ENCODE measurements at regions not wholly inside any gene's neighbourhood (a gene's known extent, or its start where the extent isn't known, plus 50 kb on each side); places are given as distances from the start of the nearest gene placed in this dataset.

- Histone ChIP-seq H3K27ac (no peak overlapping the region), H3K9me3 (replicated peaks) (no peaks in the 10 kb centered on the region), H3K4me1 (no peaks in the 10 kb centered on the region), H3K4me3 (no peak overlapping the region), H3K36me3 (no peaks in the 10 kb centered on the region), H3K27me3 (no peaks in the 10 kb centered on the region)
- no peak for DNase-seq
Observed at GRCh38 chr4:10315638-10316037, 141.6 kb downstream of the ZNF518B start.

- no peak overlapping the region for H3K27ac ChIP-seq
- no peaks in the 10 kb centered on the region for H3K36me3 ChIP-seq
- H3K4me1 ChIP-seq, result no peaks in the 10 kb centered on the region
- H3K9me3 ChIP-seq (replicated peaks), result no peaks in the 10 kb centered on the region; the same call in 1 of the 2 replicates
- DNase-seq, result no peak
- H3K27me3 ChIP-seq, result no peaks in the 10 kb centered on the region
- H3K4me3 ChIP-seq, result no peak overlapping the region
Observed at GRCh38 chr4:10312568-10312967, 144.7 kb downstream of the ZNF518B start.

GRCh38 chr4:10311939-10312338 is 145.3 kb downstream of the ZNF518B start:
- DNase-seq, result no peak
- H3K4me1 ChIP-seq, result no peaks in the 10 kb centered on the region
- no peaks in the 10 kb centered on the region; the same call in 1 of the 2 replicates for H3K9me3 ChIP-seq (replicated peaks)
- no peak overlapping the region for H3K4me3 ChIP-seq
- no peaks in the 10 kb centered on the region for H3K36me3 ChIP-seq
- no peaks in the 10 kb centered on the region for H3K27me3 ChIP-seq
- H3K27ac ChIP-seq, result no peak overlapping the region

GRCh38 chr4:10305816-10306215 is 151.4 kb downstream of the ZNF518B start:
- Histone ChIP-seq H3K27ac (no peak overlapping the region), H3K9me3 (replicated peaks) (no peaks in the 10 kb centered on the region; the same call in 1 of the 2 replicates), H3K4me3 (no peak overlapping the region), H3K27me3 (0 out of 2 replicates have a peak, but pooled peaks cover 2% of the 10 kb centered on the region), H3K4me1 (no peaks in the 10 kb centered on the region), H3K36me3 (no peaks in the 10 kb centered on the region)
- no peak for DNase-seq

- no peak overlapping the region for H3K4me3 ChIP-seq
- H3K27ac ChIP-seq, result no peak overlapping the region
- no peaks in the 10 kb centered on the region for H3K36me3 ChIP-seq
- DNase-seq, result no peak
- H3K27me3 ChIP-seq, result 0 out of 2 replicates have a peak, but pooled peaks cover 2% of the 10 kb centered on the region
- no peaks in the 10 kb centered on the region; the same call in 1 of the 2 replicates for H3K9me3 ChIP-seq (replicated peaks)
- H3K4me1 ChIP-seq, result no peaks in the 10 kb centered on the region
Observed at GRCh38 chr4:10303291-10303690, 153.9 kb downstream of the ZNF518B start.

- Histone ChIP-seq H3K27ac (no peak overlapping the region), H3K4me1 (no peaks in the 10 kb centered on the region), H3K4me3 (no peak overlapping the region), H3K27me3 (0 out of 2 replicates have a peak, but pooled peaks cover 2% of the 10 kb centered on the region), H3K9me3 (replicated peaks) (no peaks in the 10 kb centered on the region), H3K36me3 (no peaks in the 10 kb centered on the region)
- no peak for DNase-seq
Observed at GRCh38 chr4:10302096-10302495, 155.1 kb downstream of the ZNF518B start.

GRCh38 chr4:10299601-10300000 is 157.6 kb downstream of the ZNF518B start:
- H3K4me1 ChIP-seq, result peaks cover 7% of the 10 kb centered on the region; the same call in 1 of the 2 replicates
- H3K27me3 ChIP-seq, result 0 out of 2 replicates have a peak, but pooled peaks cover 2% of the 10 kb centered on the region

GRCh38 chr4:10298681-10299080 is 158.5 kb downstream of the ZNF518B start:
- H3K4me3 ChIP-seq, result no peak overlapping the region
- no peak for DNase-seq
- peaks cover 7% of the 10 kb centered on the region; the same call in 1 of the 2 replicates for H3K4me1 ChIP-seq
- no peak overlapping the region for H3K27ac ChIP-seq
- H3K9me3 ChIP-seq (replicated peaks), result no peaks in the 10 kb centered on the region
- 0 out of 2 replicates have a peak, but pooled peaks cover 2% of the 10 kb centered on the region for H3K27me3 ChIP-seq
- H3K36me3 ChIP-seq, result no peaks in the 10 kb centered on the region

More at GRCh38 chr4:10299601-10300000, 157.6 kb downstream of the ZNF518B start:
- H3K9me3 ChIP-seq (replicated peaks), result no peaks in the 10 kb centered on the region
- DNase-seq, result no peak
- H3K4me3 ChIP-seq, result no peak overlapping the region
- H3K27ac ChIP-seq, result no peak overlapping the region
- H3K36me3 ChIP-seq, result no peaks in the 10 kb centered on the region

- Histone ChIP-seq H3K4me3 (no peak overlapping the region), H3K9me3 (replicated peaks) (no peaks in the 10 kb centered on the region), H3K27me3 (no peaks in the 10 kb centered on the region), H3K36me3 (no peaks in the 10 kb centered on the region), H3K4me1 (peaks cover 7% of the 10 kb centered on the region; the same call in 1 of the 2 replicates), H3K27ac (no peak overlapping the region)
- DNase-seq, result peak; percentile 19 to 53
Observed at GRCh38 chr4:10296730-10297129, 160.5 kb downstream of the ZNF518B start.

- Histone ChIP-seq H3K27ac (no peak overlapping the region), H3K9me3 (replicated peaks) (no peaks in the 10 kb centered on the region), H3K4me1 (peaks cover 7% of the 10 kb centered on the region; the same call in 1 of the 2 replicates), H3K27me3 (no peaks in the 10 kb centered on the region), H3K4me3 (no peak overlapping the region), H3K36me3 (no peaks in the 10 kb centered on the region)
- no peak for DNase-seq
Observed at GRCh38 chr4:10295301-10295700, 161.9 kb downstream of the ZNF518B start.

- H3K9me3 ChIP-seq (replicated peaks), result 0 out of 2 replicates have a peak, but pooled peaks cover 3% of the 10 kb centered on the region
- no peak overlapping the region for H3K27ac ChIP-seq
- H3K27me3 ChIP-seq, result no peaks in the 10 kb centered on the region
- no peaks in the 10 kb centered on the region for H3K36me3 ChIP-seq
- H3K4me3 ChIP-seq, result no peak overlapping the region
- no peak for DNase-seq
- no peaks in the 10 kb centered on the region for H3K4me1 ChIP-seq
Observed at GRCh38 chr4:10289538-10289906, 167.7 kb downstream of the ZNF518B start.

GRCh38 chr4:10288830-10289537 is 168.2 kb downstream of the ZNF518B start:
- Histone ChIP-seq H3K4me1 (no peaks in the 10 kb centered on the region), H3K4me3 (no peak overlapping the region), H3K9me3 (replicated peaks) (0 out of 2 replicates have a peak, but pooled peaks cover 3% of the 10 kb centered on the region), H3K27me3 (no peaks in the 10 kb centered on the region), H3K27ac (no peak overlapping the region), H3K36me3 (no peaks in the 10 kb centered on the region)
- DNase-seq, result no peak

- no peaks in the 10 kb centered on the region for H3K4me1 ChIP-seq
- no peak for DNase-seq
- 0 out of 2 replicates have a peak, but pooled peaks cover 3% of the 10 kb centered on the region for H3K9me3 ChIP-seq (replicated peaks)
- no peaks in the 10 kb centered on the region for H3K36me3 ChIP-seq
- H3K27me3 ChIP-seq, result no peaks in the 10 kb centered on the region; the same call in 1 of the 2 replicates
- no peak overlapping the region for H3K27ac ChIP-seq
- no peak overlapping the region for H3K4me3 ChIP-seq
Observed at GRCh38 chr4:10285028-10285427, 168.4 kb upstream of the WDR1 start.

- H3K36me3 ChIP-seq, result no peaks in the 10 kb centered on the region
- no peak overlapping the region for H3K27ac ChIP-seq
- no peaks in the 10 kb centered on the region; the same call in 1 of the 2 replicates for H3K27me3 ChIP-seq
- 0 out of 2 replicates have a peak, but pooled peaks cover 3% of the 10 kb centered on the region for H3K9me3 ChIP-seq (replicated peaks)
- DNase-seq, result no peak
- H3K4me3 ChIP-seq, result no peak overlapping the region
- H3K4me1 ChIP-seq, result no peaks in the 10 kb centered on the region
Observed at GRCh38 chr4:10283761-10284160, 167.2 kb upstream of the WDR1 start.

GRCh38 chr4:10281996-10282395 is 165.4 kb upstream of the WDR1 start:
- Histone ChIP-seq H3K4me3 (no peak overlapping the region), H3K27me3 (peaks cover 5% of the 10 kb centered on the region; the same call in 1 of the 2 replicates), H3K36me3 (no peaks in the 10 kb centered on the region), H3K4me1 (no peaks in the 10 kb centered on the region), H3K9me3 (replicated peaks) (0 out of 2 replicates have a peak, but pooled peaks cover 3% of the 10 kb centered on the region), H3K27ac (no peak overlapping the region)
- DNase-seq, result no peak

Data from SJCRH30 (cell line).